HCT116 (cell line): ENCODE measurements at regions not wholly inside any gene's neighbourhood (a gene's known extent, or its start where the extent isn't known, plus 50 kb on each side); places are given as distances from the start of the nearest gene placed in this dataset.

Source experiments
- ATAC-seq: fragments of 200-7000 bp; cut with Tn5 transposase; 2 replicates; pipeline ENCODE4 v1.9.1; 2020; ENCODE audit warnings: mild to moderate bottlenecking, moderate library complexity
- BruUV-seq: library from RNA; stranded (reverse); fragments of 400-500 nt; replicated peaks from 2 replicates; lab custom pipeline; 2021; lab: Mats Ljungman, UMichigan
- CTCF ChIA-PET: fragments of 300-600 bp; sonication (Branson Sonifier 250); formaldehyde crosslinking; loops from one replicate; lab custom pipeline; 2021; ENCODE audit warnings: antibody characterized with exemption; lab: Charles Lee
- POLR2A ChIA-PET: fragments of 300-600, 350-600 bp; sonication (Branson Sonifier 250); formaldehyde crosslinking; loops from one replicate; lab custom pipeline; 2021; ENCODE audit warnings: antibody characterized with exemption; lab: Charles Lee
- RAD21 ChIA-PET, 2 experiments: fragments of 300-600 bp; sonication (Branson Sonifier 250); formaldehyde crosslinking; loops; one replicate each; lab custom pipeline; 2023; ENCODE audit warnings: low total read pairs in 2 of 2; ENCODE audit not compliant: uncharacterized antibody in 2 of 2, unreplicated experiment in 2 of 2, low non-redundant PET in 1 of 2; lab: Charles Lee
- DNase-seq: peaks from one replicate; pipeline ENCODE4 v3.0.0-alpha.2; 2010; ENCODE audit warnings: low read depth, low spot score
- H2AFZ ChIP-seq: fragments of 200-600 bp; shearing (Covaris generic), sonication (generic); 2 replicates; pipeline ENCODE4 v1.6.1; 2017; ENCODE audit warnings: low read depth, mixed run types, mixed read lengths, antibody characterized with exemption, low read length; ENCODE audit not compliant: poor library complexity, severe bottlenecking
- H3K27ac ChIP-seq: 2 replicates; pipeline ENCODE4 v1.5.1; 2012; ENCODE audit warnings: low read depth, low read length
- H3K27me3 ChIP-seq: fragments of 200-600 bp; sonication (generic); 2 replicates; pipeline ENCODE4 v1.6.1; 2016; ENCODE audit warnings: mixed run types, low read length, mixed read lengths; ENCODE audit not compliant: insufficient read depth
- H3K36me3 ChIP-seq, 2 experiments: fragments of 200-500 bp in 1 of 2; fragments of 200-600 bp in 1 of 2; sonication (Bioruptor generic) in 1 of 2; sonication (generic) in 1 of 2; 2 replicates each; pipeline versions ENCODE4 v1.5.1 to v1.6.1; 2014 to 2016; ENCODE audit warnings: low read length in 2 of 2, inconsistent platforms in 1 of 2, mixed read lengths in 1 of 2, mixed run types in 1 of 2; ENCODE audit not compliant: insufficient read depth in 2 of 2, control insufficient read depth in 1 of 2
- H3K4me1 ChIP-seq, 2 experiments: fragments of 200-600 bp in 1 of 2; sonication (generic) in 1 of 2; 2 replicates each; pipeline versions ENCODE4 v1.5.1 to v1.6.1; 2012 to 2017; ENCODE audit warnings: low read length in 2 of 2, inconsistent platforms in 1 of 2, mild to moderate bottlenecking in 1 of 2, mixed read lengths in 1 of 2, mixed run types in 1 of 2, moderate library complexity in 1 of 2; ENCODE audit not compliant: insufficient read depth in 2 of 2, control insufficient read depth in 1 of 2
- H3K4me2 ChIP-seq: fragments of 200-600 bp; sonication (generic); 2 replicates; pipeline ENCODE4 v1.6.1; 2017; ENCODE audit warnings: mixed run types, low read length, mixed read lengths
- H3K4me3 ChIP-seq, 2 experiments: fragments of 200-600 bp in 1 of 2; sonication (generic) in 1 of 2; replicated peaks in 1 of 2; 2 replicates each; pipeline ENCODE4 v1.5.1; 2011 to 2016; ENCODE audit warnings: low read length in 2 of 2, control low read depth in 1 of 2, low read depth in 1 of 2, mild to moderate bottlenecking in 1 of 2, mixed read lengths in 1 of 2, mixed run types in 1 of 2
- H3K79me2 ChIP-seq: fragments of 200-600 bp; sonication (generic); 2 replicates; pipeline ENCODE4 v1.6.1; 2017; ENCODE audit warnings: mild to moderate bottlenecking, mixed run types, low read length, moderate library complexity, mixed read lengths; ENCODE audit not compliant: insufficient read depth
- H3K9ac ChIP-seq: fragments of 200-600 bp; sonication (generic); 2 replicates; pipeline ENCODE4 v1.6.1; 2016; ENCODE audit warnings: low read length, mixed read lengths
- H3K9me2 ChIP-seq: fragments of 200-600 bp; sonication (generic), shearing (Covaris generic); 2 replicates; pipeline ENCODE4 v1.6.1; 2017; ENCODE audit warnings: mixed run types, mild to moderate bottlenecking, moderate library complexity; ENCODE audit not compliant: insufficient read depth
- H3K9me3 ChIP-seq, 2 experiments: fragments of 200-500 bp in 1 of 2; fragments of 200-600 bp in 1 of 2; sonication (Bioruptor generic) in 1 of 2; sonication (generic) in 1 of 2; 2 replicates each; pipeline ENCODE4 v1.6.1; 2014 to 2017; ENCODE audit warnings: low read length in 2 of 2, mixed read lengths in 2 of 2, inconsistent platforms in 1 of 2, low read depth in 1 of 2, mild to moderate bottlenecking in 1 of 2, mixed run types in 1 of 2, moderate library complexity in 1 of 2; ENCODE audit not compliant: control insufficient read depth in 1 of 2, insufficient read depth in 1 of 2
- H4K20me1 ChIP-seq: fragments of 200-600 bp; sonication (generic), shearing (Covaris generic); 2 replicates; pipeline ENCODE4 v1.6.1; 2017; ENCODE audit warnings: mixed run types, mild to moderate bottlenecking, moderate library complexity; ENCODE audit not compliant: insufficient read depth
- CBX3 ChIP-seq: IDR thresholded peaks from 2 replicates; pipeline ENCODE4 v1.6.1; 2012; ENCODE audit warnings: low read depth
- CEBPB ChIP-seq: IDR thresholded peaks from 2 replicates; pipeline ENCODE4 v1.6.1; 2012; ENCODE audit warnings: low read depth
- EGR1 ChIP-seq: IDR thresholded peaks from 2 replicates; pipeline ENCODE4 v1.6.1; 2012; ENCODE audit warnings: low read depth
- ELF1 ChIP-seq: IDR thresholded peaks from 2 replicates; pipeline ENCODE4 v1.6.1; 2012; ENCODE audit warnings: low read depth, borderline replicate concordance
- EZH2 ChIP-seq: fragments of 200-600 bp; sonication (generic); IDR thresholded peaks from 2 replicates; pipeline ENCODE4 v1.6.1; 2017; ENCODE audit warnings: antibody characterized with exemption, mixed run types
- EZH2phosphoT487 ChIP-seq: fragments of 200-600 bp; IDR thresholded peaks from 2 replicates; pipeline ENCODE4 v1.6.1; 2018; ENCODE audit warnings: antibody characterized with exemption, borderline replicate concordance
- FOSL1 ChIP-seq: IDR thresholded peaks from 2 replicates; pipeline ENCODE4 v1.6.1; 2012; ENCODE audit warnings: low read depth
- JUND ChIP-seq: IDR thresholded peaks from 2 replicates; pipeline ENCODE4 v1.6.1; 2012
- POLR2A ChIP-seq: IDR thresholded peaks from 2 replicates; pipeline ENCODE4 v1.7.0; 2011; ENCODE audit warnings: borderline replicate concordance; ENCODE audit not compliant: insufficient read depth, insufficient read length; ENCODE audit errors: extremely low read depth
- POLR2AphosphoS5 ChIP-seq: IDR thresholded peaks from 2 replicates; pipeline ENCODE4 v1.6.1; 2011; ENCODE audit warnings: mild to moderate bottlenecking, low read depth, low read length, moderate library complexity
- RAD21 ChIP-seq: IDR thresholded peaks from 2 replicates; pipeline ENCODE4 v1.6.1; 2012; ENCODE audit warnings: low read depth, mild to moderate bottlenecking
- SP1 ChIP-seq: IDR thresholded peaks from 2 replicates; pipeline ENCODE4 v1.6.1; 2012; ENCODE audit warnings: low read depth
- SRF ChIP-seq: IDR thresholded peaks from 2 replicates; pipeline ENCODE4 v1.6.1; 2012; ENCODE audit warnings: low read depth
- TCF7L2 ChIP-seq: IDR thresholded peaks from 2 replicates; pipeline ENCODE4 v1.7.0; 2011; ENCODE audit warnings: borderline replicate concordance, inconsistent platforms; ENCODE audit not compliant: insufficient read depth, insufficient read length; ENCODE audit errors: extremely low read depth
- YY1 ChIP-seq: IDR thresholded peaks from 2 replicates; pipeline ENCODE4 v1.6.1; 2011; ENCODE audit warnings: low read length, low read depth, moderate library complexity, mild to moderate bottlenecking; ENCODE audit not compliant: insufficient replicate concordance; ENCODE audit errors: extremely low read depth
- ZFX ChIP-seq: fragments of 450-650 bp; IDR thresholded peaks from 2 replicates; pipeline ENCODE4 v1.6.1; 2017
- intact Hi-C: fragments of 100-400 bp; cut with micrococcal nuclease; formaldehyde crosslinking; loops from 2 replicates; pipeline ENCODE4 v1.10.0; 2022
- TF ChIP-seq, protein P1 (sequence below): IDR thresholded peaks from 2 replicates; pipeline ENCODE4 v1.6.1; 2012; ENCODE audit warnings: low read depth
- TF ChIP-seq, protein P2 (sequence below): IDR thresholded peaks from 2 replicates; pipeline ENCODE4 v1.6.1; 2012
- TF ChIP-seq, protein P3 (sequence below): IDR thresholded peaks from 2 replicates; pipeline ENCODE4 v1.6.1; 2012
- TF ChIP-seq, protein P4 (sequence below): IDR thresholded peaks from 2 replicates; pipeline ENCODE4 v1.6.1; 2011; ENCODE audit warnings: mild to moderate bottlenecking, low read length, moderate library complexity; ENCODE audit not compliant: insufficient replicate concordance; ENCODE audit errors: extremely low read depth

DNA sequence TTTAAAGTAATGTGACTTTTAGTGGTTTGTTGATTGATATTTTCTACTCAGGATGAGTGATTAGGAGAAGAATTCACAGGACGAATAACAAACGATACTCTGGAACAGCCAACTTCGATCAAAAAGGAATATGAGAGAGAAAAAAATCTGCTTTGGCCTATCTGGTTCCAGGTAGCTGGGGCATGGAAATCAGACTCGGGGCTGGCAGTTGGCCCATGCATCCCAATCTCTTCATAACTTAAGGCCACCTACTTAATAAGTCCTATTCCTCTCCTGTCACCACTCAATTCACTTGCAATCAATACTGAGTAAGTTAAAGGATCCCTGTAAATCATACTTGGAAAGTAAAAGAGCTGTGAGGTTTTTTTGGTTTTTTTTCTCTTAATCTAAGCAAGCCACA, 1116.2 kb downstream of the SORCS3 start:
- Histone ChIP-seq H3K9me2 (no peaks in the 10 kb centered on the region), H3K4me3 (no peak overlapping the region), H4K20me1 (no peaks in the 10 kb centered on the region), H3K4me1 (no peaks in the 10 kb centered on the region), H3K9me3 (peaks cover 28 to 47% of the 10 kb centered on the region in 2 experiments), H3K4me2 (no peak overlapping the region), H3K36me3 (no peaks in the 10 kb centered on the region), H3K79me2 (no peaks in the 10 kb centered on the region), H3K27me3 (no peaks in the 10 kb centered on the region), H3K9ac (no peak overlapping the region), H3K27ac (no peak overlapping the region), H2AFZ (no peak overlapping the region)
- intact Hi-C loops, result no loop called here
- TF ChIP-seq EGR1, result no peak
- TF ChIP-seq, protein P1, sequence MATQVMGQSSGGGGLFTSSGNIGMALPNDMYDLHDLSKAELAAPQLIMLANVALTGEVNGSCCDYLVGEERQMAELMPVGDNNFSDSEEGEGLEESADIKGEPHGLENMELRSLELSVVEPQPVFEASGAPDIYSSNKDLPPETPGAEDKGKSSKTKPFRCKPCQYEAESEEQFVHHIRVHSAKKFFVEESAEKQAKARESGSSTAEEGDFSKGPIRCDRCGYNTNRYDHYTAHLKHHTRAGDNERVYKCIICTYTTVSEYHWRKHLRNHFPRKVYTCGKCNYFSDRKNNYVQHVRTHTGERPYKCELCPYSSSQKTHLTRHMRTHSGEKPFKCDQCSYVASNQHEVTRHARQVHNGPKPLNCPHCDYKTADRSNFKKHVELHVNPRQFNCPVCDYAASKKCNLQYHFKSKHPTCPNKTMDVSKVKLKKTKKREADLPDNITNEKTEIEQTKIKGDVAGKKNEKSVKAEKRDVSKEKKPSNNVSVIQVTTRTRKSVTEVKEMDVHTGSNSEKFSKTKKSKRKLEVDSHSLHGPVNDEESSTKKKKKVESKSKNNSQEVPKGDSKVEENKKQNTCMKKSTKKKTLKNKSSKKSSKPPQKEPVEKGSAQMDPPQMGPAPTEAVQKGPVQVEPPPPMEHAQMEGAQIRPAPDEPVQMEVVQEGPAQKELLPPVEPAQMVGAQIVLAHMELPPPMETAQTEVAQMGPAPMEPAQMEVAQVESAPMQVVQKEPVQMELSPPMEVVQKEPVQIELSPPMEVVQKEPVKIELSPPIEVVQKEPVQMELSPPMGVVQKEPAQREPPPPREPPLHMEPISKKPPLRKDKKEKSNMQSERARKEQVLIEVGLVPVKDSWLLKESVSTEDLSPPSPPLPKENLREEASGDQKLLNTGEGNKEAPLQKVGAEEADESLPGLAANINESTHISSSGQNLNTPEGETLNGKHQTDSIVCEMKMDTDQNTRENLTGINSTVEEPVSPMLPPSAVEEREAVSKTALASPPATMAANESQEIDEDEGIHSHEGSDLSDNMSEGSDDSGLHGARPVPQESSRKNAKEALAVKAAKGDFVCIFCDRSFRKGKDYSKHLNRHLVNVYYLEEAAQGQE, result no peak
- TF ChIP-seq SRF, result no peak
- no peak for TF ChIP-seq ELF1
- TF ChIP-seq TCF7L2, result no peak
- TF ChIP-seq, protein P2, sequence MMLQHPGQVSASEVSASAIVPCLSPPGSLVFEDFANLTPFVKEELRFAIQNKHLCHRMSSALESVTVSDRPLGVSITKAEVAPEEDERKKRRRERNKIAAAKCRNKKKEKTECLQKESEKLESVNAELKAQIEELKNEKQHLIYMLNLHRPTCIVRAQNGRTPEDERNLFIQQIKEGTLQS, result no peak
- no peak for TF ChIP-seq EZH2
- TF ChIP-seq POLR2A, result no peak
- TF ChIP-seq, protein P3, sequence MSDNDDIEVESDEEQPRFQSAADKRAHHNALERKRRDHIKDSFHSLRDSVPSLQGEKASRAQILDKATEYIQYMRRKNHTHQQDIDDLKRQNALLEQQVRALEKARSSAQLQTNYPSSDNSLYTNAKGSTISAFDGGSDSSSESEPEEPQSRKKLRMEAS, result no peak
- no peak for TF ChIP-seq JUND
- TF ChIP-seq SP1, result no peak
- no peak for TF ChIP-seq YY1
- TF ChIP-seq CBX3, result no peak
- TF ChIP-seq CEBPB, result no peak
- TF ChIP-seq ZFX, result no peak
- TF ChIP-seq, protein P4, sequence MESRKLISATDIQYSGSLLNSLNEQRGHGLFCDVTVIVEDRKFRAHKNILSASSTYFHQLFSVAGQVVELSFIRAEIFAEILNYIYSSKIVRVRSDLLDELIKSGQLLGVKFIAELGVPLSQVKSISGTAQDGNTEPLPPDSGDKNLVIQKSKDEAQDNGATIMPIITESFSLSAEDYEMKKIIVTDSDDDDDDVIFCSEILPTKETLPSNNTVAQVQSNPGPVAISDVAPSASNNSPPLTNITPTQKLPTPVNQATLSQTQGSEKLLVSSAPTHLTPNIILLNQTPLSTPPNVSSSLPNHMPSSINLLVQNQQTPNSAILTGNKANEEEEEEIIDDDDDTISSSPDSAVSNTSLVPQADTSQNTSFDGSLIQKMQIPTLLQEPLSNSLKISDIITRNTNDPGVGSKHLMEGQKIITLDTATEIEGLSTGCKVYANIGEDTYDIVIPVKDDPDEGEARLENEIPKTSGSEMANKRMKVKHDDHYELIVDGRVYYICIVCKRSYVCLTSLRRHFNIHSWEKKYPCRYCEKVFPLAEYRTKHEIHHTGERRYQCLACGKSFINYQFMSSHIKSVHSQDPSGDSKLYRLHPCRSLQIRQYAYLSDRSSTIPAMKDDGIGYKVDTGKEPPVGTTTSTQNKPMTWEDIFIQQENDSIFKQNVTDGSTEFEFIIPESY, result no peak
- TF ChIP-seq EZH2phosphoT487, result no peak
- TF ChIP-seq FOSL1, result no peak
- no peak for TF ChIP-seq RAD21
- TF ChIP-seq POLR2AphosphoS5, result no peak
- RAD21 ChIA-PET, result no interaction called here
- POLR2A ChIA-PET, result no interaction called here
- CTCF ChIA-PET, result no interaction called here
- DNase-seq (no peak), ATAC-seq (no peak)
- BruUV-seq, result no TSS peak
